ENCODE measurements at regions not wholly inside any gene's neighbourhood (a gene's known extent, or its start where the extent isn't known, plus 50 kb on each side); places are given as distances from the start of the nearest gene placed in this dataset.
"Not testable (repeated sequence)": the region's sequence is repeated elsewhere in the genome, so short reads cannot be mapped to it uniquely, and the experiment has no call there.

DNA sequence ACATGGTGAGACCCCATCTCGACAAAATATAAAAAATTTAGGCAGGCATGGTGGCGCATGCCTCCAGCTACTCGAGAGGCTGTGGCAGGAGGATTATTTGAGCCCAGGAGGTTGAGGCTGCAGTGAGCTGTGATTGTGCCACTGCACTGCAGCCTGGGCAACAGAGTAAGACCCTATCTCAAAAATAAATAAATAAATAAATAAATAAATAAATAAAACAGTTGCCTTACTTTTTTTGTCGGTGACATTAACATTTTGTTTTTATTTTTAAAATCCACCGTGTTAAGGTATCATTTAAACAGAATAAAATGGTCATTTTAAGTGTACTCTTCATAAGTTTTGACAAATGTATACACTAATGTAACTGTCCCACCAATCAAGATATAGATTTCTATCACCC is 57.0 kb downstream of the RASL11A start:
- no peak for DNase-seq

DNA sequence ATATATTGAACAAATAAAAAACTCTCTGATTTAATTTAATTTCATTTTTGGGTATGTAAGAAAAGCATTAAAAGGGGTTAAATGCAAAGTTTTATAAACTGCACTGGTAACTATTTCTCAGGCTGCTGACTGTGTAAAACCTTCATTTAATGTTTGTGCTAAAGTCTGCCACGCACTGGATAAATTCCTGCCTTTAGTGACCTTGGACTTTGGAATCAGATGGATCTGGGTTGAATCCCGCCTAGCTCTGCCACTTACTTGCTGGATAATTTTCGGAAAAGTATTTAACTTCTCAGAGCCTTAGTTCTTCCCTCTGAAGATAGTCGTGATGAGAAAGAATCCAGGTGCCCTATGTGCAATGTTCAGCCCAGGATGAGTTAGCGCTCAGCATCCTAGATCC is 58.6 kb downstream of the RASL11A start:
- DNase-seq = no peak

DNA sequence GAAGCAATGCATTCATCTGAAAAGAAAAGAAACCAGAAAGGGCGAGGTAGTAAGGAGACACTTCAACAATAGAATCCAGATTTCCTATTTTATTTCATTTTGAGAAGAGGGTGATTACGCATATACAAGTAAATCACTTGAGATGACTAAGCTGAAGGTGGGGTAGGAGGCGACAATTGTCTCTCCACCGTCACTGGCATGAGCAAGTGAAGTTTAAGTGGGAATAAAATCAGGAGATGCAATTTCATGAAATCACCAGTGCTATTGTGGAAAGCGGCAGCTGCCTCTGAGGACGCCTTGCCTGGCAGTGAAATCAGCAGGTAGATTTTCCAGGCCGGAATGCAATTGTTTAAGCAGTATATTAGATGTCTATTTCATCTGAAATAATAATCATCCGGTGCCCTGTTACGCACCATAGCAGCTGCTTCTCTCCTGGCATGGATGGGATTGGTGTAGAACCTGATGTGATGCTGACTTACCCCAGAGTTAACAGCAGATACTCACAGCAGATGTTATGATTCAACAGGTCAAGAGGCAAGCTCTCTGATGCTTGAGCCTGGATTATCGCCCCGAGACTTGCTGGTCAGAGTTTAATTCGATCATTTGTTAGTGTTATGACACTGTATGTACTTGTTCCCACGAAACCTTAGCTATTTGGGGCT is 64.3 kb downstream of the RASL11A start:
- peak; percentile 22 to 63 (median 24) for DNase-seq

DNA sequence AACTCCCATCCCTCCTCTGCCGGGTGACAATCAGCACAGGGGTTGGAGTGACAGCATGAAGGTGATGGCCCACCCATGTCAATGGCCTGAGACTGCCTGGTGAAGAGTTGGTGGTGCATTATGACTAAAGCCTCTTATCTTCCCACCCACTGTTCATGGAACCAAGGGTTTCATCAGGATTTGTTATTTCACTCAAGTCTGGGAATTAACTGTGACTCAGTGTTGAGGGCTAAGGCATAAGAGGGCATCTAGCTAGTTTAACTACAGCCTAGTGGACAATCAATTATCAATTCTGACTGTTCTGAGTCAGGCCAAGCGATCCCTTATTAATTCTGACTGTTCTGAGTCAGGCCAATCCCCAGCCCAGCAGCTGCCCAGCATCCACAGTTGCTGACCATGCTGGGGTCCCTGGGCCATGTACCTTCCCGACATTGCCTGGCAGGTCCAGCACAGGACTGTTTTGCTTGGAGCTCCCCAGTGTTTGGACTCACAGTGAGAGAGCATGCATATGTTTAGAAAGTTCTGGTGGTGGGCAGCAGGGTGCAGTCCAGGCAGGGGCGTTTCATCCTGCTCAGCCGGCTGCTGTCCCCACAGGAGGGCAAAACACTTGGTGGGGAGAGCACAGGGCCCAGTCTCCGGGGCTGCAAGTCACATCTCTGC is 65.5 kb downstream of the RASL11A start:
- no peak for DNase-seq

DNA sequence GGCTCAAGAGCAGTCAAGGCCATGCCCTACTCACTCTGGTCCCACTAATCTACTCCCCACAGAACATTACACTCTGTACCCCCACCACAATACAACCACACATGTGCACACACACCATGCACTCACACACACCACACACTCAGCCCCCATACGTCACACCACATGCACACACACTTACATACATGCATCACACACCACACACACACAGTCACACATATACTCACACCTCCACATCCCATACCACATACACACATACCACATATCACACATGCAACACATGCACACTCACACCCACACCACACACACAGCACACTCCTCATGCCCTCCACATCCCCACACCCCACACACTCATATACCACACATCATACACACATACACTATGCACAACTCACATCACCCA is 67.6 kb downstream of the RASL11A start:
- no peak for DNase-seq

DNA sequence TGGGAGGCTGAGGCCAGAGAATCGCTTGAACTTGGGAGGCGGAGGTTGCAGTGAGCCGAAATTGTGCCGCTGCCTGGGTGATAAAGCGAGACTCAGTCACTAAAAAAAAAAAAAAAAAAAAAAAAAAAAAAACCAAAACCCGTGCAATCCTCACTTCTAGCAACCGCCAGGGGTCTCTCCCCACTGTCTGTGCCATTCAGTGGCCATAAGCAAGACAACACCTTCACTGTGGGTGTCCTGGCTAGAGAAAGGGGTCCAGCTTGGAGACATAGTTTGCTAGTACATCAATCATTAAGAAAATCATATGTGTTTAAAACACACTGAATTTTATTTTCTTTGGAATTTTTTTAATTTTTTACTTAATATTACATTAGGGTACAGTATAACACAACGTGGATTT is 68.2 kb downstream of the RASL11A start:
- no peak for DNase-seq

DNA sequence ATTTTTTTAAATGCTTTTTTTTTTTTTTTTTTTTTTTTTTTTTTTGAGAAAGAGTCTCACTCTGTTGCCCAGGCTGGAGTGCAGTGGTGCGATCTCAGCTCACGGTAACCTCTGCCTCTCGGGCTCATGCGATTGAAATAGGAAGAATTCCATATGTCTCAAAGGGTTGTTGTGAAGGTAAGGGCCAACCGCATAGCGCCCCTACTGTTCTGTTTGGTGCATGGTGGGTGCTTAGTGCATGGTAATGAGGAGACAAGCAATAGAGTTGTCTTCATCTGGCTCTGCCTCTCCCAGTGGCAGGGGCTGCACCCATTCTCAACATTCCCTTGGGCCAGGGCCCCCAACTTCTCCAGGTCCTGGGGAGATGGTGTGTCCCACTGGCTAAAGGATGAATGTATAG is 68.7 kb downstream of the RASL11A start:
- no peak for DNase-seq

DNA sequence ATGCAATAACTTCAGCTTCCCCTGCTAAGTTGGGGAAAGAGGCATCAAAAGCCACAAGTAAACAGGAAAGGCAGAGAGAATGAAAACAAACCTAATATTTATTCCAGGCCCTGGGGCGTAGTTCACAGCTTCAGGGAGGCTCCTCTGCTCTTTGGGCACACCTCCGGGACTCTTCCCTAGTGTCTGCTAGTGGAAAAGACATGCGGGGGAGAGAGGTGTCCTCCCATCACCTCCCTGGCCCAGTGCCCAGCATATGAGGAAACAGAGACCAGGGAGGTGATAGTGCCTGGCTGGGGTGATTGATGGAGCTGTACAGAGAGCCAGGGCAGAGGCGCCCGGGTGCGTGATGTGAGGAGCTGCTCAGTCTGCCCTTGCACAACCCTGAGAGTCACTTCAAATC is 71.0 kb downstream of the RASL11A start:
- peak in 1 of 3 experiments; percentile 4 for DNase-seq

DNA sequence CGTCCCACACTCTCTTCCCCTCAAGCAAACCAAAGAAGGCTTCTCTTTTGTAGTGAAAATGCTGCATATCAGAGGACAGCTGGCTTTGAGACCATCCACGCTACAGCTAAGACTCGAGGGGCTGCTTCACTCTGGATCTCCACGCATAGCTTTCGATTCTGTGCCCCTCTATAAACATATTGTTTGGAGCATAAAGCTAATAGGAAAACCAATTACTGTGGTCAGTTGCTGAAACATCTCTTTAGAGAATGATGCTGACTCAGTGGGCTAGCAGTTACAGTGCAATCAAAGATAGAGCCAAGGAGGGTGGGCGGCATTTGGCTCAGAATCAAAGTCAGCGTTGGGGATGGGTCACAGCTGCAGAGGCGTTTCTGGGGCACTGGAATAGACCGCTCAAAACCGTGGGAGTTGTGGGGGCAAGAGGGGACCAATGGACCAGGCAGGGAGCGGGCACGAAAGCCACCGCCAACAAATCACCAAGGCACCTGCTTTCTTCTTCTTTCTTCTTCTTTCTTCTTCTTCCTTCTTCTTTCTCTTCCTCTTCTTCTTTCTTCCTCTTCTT is 76.7 kb downstream of the RASL11A start:
- no peak for DNase-seq

DNA sequence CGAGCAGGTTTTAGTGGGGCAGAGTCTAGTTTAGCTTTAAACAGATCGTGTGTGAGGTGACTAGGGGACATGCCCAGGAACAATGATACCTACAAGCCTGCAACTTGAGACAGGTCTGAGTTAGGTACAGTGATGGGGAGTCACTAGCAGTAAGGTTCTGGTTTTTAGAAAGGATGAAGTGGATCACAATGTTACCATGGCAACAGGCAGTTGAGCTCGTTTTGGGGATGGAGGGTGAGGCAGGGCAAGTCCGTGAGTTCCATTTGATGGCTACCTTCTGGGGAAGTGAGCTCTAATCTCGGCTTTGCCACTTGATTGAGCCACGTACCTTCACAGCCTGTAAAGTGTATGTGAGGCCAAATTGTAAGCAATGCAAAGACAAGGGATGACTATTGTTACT is 76.0 kb upstream of the GTF3A start:
- DNase-seq = no peak

DNA sequence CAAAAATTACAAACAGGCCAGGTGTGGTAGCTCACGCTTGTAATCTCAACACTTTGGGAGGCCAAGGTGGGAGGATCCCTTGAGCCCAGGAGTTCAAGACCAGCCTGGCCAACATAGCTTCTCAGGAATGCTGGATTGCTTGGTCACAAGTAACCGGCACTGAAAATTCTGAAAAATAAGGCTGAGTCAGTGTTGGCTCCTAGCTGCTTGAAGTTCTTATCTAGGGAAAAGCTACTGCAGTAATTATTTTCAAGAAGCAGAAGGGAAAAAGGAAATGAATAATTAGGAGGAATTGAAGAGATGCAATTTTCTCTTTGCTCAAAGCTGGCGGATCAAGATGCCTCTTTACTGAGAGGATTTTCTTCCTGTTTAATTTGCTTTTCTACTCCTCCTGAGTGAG is 75.0 kb upstream of the GTF3A start:
- no peak for DNase-seq

DNA sequence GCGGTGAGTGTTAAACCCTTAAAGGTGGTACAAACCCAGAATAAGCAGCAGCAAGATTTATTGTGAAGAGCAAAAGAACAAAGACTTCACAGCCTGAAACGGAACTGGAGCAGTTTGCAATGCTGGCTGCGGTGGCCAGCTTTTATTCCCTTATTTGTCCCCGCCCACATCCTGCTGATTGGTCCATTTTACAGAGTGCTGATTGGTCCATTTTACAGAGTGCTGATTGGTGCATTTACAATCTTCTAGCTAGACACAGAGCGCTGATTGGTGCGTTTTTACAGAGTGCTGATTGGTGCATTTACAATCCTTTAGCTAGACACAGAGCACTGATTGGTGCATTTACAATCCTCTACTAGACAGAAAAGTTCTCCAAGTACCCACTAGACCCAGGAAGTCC is 73.6 kb upstream of the GTF3A start:
- DNase-seq = not testable (repeated sequence)

DNA sequence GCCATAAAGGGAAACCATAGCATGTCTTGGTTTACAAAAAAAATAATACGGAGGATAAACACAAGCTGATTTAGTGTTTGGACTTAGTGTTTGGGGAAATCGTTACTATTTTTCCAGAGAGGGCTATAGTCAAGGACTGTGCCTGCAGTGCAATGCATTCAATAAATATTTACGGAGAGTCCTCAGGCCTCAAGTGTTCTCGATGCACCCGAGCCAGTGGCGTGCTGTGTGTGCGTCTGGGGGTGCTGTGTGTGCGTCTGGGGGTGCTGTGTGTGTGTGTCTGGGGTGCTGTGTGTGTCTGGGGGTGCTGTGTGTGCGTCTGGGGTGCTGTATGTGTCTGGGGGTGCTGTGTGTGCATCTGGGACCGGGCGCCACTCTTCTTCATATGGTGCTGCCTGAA is 71.7 kb upstream of the GTF3A start:
- DNase-seq = no peak

DNA sequence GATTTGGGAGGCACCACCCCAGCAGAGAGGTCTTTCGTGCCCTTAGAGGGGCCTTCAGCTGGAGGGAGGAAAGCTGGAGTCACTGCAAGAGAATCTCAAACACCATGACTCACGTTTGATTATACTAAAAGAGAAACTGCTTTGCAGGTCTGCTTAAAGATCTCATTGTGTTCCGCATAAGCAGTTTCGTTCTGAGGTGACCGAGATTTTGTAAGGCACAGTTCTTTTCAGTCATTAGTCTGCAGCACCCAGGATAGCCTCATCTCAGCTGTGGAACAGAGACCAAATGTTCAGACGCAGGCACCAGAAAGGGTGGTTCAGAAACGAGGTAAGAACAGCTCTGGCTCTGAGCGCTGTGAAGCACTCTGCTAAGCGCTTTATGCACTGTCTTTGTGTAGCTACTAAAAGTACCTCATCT is 71.2 kb upstream of the GTF3A start:
- no peak for DNase-seq

DNA sequence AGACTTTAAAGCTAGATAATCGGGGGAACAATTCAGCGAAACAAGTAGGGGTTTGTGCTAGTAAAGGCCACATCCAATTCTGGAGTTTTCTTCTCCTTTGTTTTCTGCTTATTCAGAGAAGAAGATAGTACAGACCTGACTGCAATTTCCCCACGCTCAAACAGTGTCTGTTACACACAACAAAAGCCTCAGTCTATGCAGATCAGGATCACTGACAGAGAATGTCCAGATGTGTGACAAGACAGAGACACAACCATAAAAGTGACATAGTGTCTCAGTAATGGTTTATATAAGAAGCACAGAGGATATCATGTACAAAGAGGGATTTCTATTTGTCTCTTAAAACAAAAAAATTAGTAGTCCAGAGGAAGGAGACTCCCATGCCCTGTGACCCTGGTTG is 70.7 kb upstream of the GTF3A start:
- DNase-seq = no peak

DNA sequence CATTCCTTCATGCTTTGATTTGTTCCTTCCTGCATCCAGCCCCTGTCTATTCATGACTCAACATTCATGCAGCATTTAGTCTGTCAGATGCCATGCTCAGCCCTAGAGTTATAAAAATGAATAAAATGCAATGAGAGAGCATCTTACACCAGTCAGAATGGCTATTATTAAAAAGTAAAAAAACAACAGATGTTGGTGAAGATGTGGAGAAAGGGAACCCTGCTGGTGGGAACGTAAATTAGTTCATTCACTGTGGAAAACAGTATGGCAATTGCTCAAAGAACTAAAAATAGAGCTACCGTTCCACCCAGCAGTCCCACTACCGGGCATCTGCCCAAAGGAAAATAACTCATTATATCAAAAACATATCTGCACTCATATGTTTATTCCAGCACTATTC is 70.0 kb upstream of the GTF3A start:
- DNase-seq = no peak

DNA sequence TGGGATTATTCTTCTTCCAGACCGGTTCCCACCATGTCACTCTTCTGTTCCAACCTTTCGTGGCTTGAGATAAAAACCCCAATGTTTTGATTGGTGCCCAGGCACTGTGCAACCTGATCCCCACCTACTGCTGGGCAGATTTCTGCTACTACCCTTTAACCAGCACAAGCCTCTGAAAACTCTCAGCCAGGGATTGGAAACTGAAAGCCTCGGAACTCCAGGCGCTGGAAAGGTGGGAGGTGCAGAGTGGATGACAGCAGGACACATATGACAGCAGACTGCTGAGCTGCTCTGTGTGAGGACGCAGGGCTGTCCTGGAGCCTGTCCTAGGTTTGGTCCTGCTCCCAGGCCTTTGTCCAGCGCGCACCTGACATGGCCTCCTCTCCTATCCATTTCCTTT is 68.5 kb upstream of the GTF3A start:
- no peak for DNase-seq

DNA sequence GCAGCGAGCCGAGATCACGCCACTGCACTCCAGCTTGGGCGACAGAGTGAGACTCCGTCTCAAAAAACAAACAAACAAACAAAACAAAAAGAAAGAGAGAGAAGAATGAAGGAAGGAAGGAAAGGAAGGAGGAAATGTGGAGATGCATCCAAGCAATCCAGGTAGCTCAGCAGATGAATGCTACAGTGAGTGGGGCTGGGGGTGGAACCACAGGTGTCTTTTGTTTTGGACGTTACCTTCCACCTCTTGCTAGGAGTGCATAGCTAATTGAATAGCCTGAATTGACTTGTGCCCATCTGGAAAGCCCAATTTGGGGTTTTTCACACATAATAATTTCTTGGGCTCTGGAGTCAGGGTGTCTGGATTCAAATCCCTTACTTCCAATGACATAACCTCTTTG is 66.0 kb upstream of the GTF3A start:
- no peak for DNase-seq

DNA sequence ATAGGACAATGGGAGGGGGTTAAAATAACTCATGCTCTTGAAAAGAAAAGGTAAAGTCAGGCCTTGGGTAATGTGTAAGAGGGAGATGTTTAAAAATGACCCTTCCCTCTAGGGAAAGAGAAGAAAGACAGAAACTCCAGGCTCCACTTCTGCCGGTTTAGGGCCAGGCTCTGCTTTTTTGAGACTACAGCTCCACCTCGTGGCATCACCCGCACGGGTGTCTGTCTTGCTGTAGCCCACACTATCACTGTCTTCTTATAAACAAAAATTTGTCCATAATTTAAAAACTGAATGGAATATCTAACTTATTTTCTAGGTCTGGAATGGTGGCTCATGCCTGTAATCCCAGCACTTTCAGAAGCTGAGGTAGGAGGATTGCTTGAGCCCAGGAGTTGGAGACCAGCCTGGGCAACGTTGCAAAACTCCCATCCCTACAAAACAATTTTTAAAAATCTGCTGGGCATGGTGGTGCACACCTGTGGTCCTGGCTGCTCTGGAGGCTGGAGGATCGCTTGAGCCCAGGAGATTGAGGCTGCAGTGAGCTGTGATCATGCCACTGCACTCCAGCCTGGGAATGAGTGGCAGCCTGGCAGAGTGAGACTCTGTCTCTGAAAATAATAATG is 65.1 kb upstream of the GTF3A start:
- DNase-seq = peak; percentile 24 to 67 (median 35)

DNA sequence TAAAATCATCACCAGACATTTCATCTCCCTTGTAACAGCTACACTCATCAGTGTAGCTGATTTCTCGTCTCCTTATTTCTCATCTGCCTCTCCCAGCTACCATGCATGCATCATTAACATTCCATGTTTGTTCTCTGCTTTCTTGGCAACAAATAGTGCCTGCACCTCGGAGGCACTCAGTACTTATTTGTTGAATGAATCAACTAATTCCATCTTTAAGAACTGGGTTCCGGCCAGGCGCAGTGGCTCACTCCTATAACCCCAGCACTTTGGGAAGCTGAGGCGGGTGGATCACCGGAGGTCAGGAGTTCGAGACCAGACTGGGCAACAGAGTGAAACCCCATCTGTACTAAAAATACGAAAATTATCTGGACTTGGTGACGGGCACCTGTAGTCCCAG is 63.9 kb upstream of the GTF3A start:
- no peak for DNase-seq

DNA sequence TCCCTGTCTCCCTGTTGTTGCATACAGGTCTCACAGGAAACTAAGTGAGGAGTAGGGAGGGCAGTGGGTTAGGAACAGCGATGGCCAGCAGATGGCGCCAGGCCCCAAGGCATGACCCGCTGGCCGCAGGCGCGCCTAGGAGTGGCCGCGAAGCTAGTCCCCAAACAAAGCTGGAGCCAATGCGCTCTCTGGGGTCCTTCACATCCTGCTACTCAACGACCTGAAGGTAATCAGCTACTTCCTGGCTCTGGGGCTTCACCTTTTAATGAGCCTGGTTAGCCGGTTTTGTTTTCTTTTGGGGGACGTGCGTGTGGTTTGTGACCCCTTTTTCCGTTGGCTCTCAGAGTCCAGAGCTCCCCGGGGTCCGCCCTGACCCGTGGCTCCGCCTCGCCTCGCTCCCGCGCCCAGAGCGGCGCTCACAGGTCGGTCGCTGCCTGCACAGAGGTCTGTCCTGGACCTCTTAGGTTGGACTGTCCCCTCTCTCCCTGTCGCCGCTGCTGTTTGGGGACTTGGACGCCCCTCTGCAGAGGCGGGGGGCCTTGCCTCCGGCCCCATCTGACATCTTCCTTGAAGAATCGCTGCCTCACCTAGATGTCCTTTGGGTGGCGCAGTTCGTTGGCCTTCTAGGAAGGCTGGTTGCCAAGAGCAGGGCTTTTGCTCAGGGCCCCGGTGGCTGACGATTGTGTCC is 62.2 kb upstream of the GTF3A start:
- DNase-seq = peak; percentile 73 to 86 (median 77)

DNA sequence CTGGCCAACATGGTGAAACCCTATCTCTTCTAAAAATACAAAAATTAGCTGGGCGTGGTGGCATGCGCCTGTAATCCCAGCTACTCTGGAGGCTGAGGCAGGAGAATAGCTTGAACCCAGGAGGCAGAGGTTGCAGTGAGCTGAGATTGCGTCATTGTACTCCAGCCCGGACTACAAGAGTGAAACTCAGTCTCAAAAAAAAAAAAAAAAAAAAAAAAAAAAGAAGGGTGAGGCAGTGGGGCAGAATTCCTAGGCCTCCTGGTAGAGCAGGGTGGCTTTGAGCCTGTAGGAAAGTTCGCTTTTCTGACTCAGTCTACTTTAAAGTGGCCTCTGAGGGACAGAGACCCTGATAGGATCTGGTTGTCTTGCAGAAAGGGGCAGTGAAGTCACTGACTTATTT is 60.8 kb upstream of the GTF3A start:
- DNase-seq = not testable (repeated sequence)

DNA sequence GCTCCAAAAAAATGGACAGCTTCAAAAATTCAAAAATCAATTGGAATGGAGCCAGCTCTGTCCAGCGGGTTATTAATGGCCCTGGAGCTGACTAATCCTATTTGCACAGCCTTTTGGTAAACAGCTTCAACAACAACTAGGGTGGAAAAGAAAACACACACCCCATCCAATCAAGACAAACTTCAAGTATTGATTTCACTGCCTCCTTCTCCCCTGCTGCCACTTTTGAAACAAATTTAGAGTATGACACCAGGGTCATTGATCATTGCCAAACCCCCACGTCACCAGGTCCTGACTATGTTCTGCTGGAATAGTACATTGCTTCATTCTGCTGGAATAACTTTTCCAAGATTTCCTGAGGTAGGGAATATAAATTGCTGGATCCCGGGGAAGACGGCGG is 56.8 kb upstream of the GTF3A start:
- peak in 1 of 3 experiments; percentile 46 for DNase-seq

Data from NCI-H1417 (cell line).